Lung (tissue), 11 donors: ENCODE measurements at regions not wholly inside any gene's neighbourhood (a gene's known extent, or its start where the extent isn't known, plus 50 kb on each side); places are given as distances from the start of the nearest gene placed in this dataset.

ENCODE experiments used
- ATAC-seq: fragments of 200-7000 bp; cut with Tn5 transposase; one replicate; pipeline ENCODE4 v1.9.1; 2020; ENCODE audit warnings: moderate number of reproducible peaks; ENCODE audit not compliant: insufficient read depth, low FRiP score
- DNase-seq, 3 donors: peaks; one replicate each; pipeline ENCODE4 v3.0.0-alpha.2; 2013 to 2017
- H3K27ac ChIP-seq, 2 donors: one replicate each; pipeline ENCODE4 v1.5.1; 2013; ENCODE audit warnings: mild to moderate bottlenecking in 2 of 2, moderate library complexity in 2 of 2, control low read depth in 1 of 2, inconsistent platforms in 1 of 2, low read depth in 1 of 2, low read length in 1 of 2
- H3K27me3 ChIP-seq, 3 donors: one replicate each; pipeline ENCODE4 v1.5.1; 2013; ENCODE audit warnings: low read length in 2 of 3; ENCODE audit not compliant: control insufficient read depth in 3 of 3, insufficient read depth in 3 of 3
- H3K36me3 ChIP-seq, 4 donors: one replicate each; pipeline ENCODE4 v1.5.1; 2013; ENCODE audit warnings: low read length in 4 of 4, mild to moderate bottlenecking in 1 of 4, moderate library complexity in 1 of 4; ENCODE audit not compliant: control insufficient read depth in 4 of 4, insufficient read depth in 4 of 4
- H3K4me1 ChIP-seq, 5 donors: one replicate each; pipeline ENCODE4 v1.5.1; 2013; ENCODE audit warnings: low read length in 5 of 5, mild to moderate bottlenecking in 2 of 5, moderate library complexity in 1 of 5; ENCODE audit not compliant: control insufficient read depth in 5 of 5, insufficient read depth in 5 of 5
- H3K4me3 ChIP-seq: one replicate; pipeline ENCODE4 v1.5.1; 2013; ENCODE audit warnings: mild to moderate bottlenecking, control low read depth, moderate library complexity
- H3K9ac ChIP-seq, 2 donors: one replicate each; pipeline ENCODE4 v1.5.1; 2013; ENCODE audit warnings: low read length in 2 of 2, control low read depth in 1 of 2; ENCODE audit not compliant: insufficient read depth in 1 of 2
- H3K9me3 ChIP-seq, 4 donors: one replicate each; pipeline ENCODE4 v1.5.1; 2013; ENCODE audit warnings: low read length in 3 of 4, mild to moderate bottlenecking in 1 of 4, moderate library complexity in 1 of 4; ENCODE audit not compliant: control insufficient read depth in 4 of 4, insufficient read depth in 3 of 4
- WGBS, 2 donors: extraction: QIAGEN DNeasy Blood & Tissue Kit; methylation state at CpG; one replicate each; pipeline ENCODE4 v1.1.7; 2013; 5-methylcytosine and 5-hydroxymethylcytosine counted together
- TF ChIP-seq, protein P1 (sequence below): IDR thresholded peaks from 2 replicates; pipeline ENCODE4 v1.5.1; 2012; ENCODE audit warnings: mild to moderate bottlenecking; ENCODE audit errors: control extremely low read depth, extremely low read depth
- donor health status: control.
- donor health status: control.
- donor health status: Bipolar disorder and iron deficiency.
- donor health status: healthy.
- donor health status: DM: yes; HTN: yes; CAD: no.

GRCh38 chr13:97895383-97895782 lies 58.1 kb upstream of the IPO5 start:
- 91% methylated on average over 1 of the region's 1 CpG for WGBS, 2 donors
- ATAC-seq, result no peak
- no peak for DNase-seq
- no peak overlapping the region for H3K9ac ChIP-seq
- H3K27ac ChIP-seq, result no peak overlapping the region
- H3K36me3 ChIP-seq, result no peaks in the 10 kb centered on the region
- TF ChIP-seq, protein P1, sequence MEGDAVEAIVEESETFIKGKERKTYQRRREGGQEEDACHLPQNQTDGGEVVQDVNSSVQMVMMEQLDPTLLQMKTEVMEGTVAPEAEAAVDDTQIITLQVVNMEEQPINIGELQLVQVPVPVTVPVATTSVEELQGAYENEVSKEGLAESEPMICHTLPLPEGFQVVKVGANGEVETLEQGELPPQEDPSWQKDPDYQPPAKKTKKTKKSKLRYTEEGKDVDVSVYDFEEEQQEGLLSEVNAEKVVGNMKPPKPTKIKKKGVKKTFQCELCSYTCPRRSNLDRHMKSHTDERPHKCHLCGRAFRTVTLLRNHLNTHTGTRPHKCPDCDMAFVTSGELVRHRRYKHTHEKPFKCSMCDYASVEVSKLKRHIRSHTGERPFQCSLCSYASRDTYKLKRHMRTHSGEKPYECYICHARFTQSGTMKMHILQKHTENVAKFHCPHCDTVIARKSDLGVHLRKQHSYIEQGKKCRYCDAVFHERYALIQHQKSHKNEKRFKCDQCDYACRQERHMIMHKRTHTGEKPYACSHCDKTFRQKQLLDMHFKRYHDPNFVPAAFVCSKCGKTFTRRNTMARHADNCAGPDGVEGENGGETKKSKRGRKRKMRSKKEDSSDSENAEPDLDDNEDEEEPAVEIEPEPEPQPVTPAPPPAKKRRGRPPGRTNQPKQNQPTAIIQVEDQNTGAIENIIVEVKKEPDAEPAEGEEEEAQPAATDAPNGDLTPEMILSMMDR, result no peak
- peaks cover 0 to 2% (median 0%) of the 10 kb centered on the region in 4 donors for H3K9me3 ChIP-seq
- H3K4me3 ChIP-seq, result no peak overlapping the region
- H3K27me3 ChIP-seq, result no peaks in the 10 kb centered on the region
- H3K4me1 ChIP-seq, result peaks cover 0 to 3% (median 0%) of the 10 kb centered on the region in 5 donors

- DNase-seq (no peak), ATAC-seq (no peak)
- TF ChIP-seq, protein P1, result no peak
- H3K9me3 ChIP-seq, result peaks cover 0 to 2% (median 0%) of the 10 kb centered on the region in 4 donors
- no peaks in the 10 kb centered on the region for H3K27me3 ChIP-seq
- peaks cover 0 to 3% (median 0%) of the 10 kb centered on the region in 5 donors for H3K4me1 ChIP-seq
- H3K4me3 ChIP-seq, result no peak overlapping the region
- no peaks in the 10 kb centered on the region for H3K36me3 ChIP-seq
- 93 to 96% methylated on average over 2 of the region's 2 CpGs for WGBS, 2 donors
- H3K27ac ChIP-seq, result no peak overlapping the region
- H3K9ac ChIP-seq, result no peak overlapping the region
These were observed 57.0 kb upstream of the IPO5 start for GRCh38 chr13:97896446-97896845.

DNA sequence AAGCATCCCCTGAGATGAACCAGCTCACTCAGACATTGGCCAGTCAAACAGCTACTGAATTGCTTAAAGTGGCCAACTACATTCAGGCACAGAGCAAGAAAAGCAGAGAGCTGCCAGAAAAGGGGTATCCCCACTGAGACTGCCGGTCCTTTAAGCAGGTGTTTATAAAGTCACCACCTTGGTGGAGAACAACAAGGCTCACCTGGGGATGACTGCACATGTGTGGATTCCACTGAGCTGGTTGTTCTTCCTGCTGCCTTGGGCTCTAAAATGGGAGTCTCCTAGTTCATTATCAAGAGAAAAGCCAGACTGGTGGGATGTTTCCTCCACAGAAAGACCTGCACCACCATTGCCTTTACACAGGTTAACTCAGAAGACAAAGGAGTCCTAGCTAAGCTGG lies 51.8 kb upstream of the IPO5 start:
- DNase-seq (no peak), ATAC-seq (no peak)
- Histone ChIP-seq H3K9ac (no peak overlapping the region), H3K4me3 (no peak overlapping the region), H3K27me3 (no peaks in the 10 kb centered on the region), H3K27ac (no peak overlapping the region), H3K36me3 (no peaks in the 10 kb centered on the region), H3K9me3 (no peaks in the 10 kb centered on the region), H3K4me1 (peaks cover 0 to 3% (median 0%) of the 10 kb centered on the region in 5 donors)
- WGBS, 2 donors, result 79 to 81% methylated on average over 1 of the region's 1 CpG
- TF ChIP-seq, protein P1, result no peak
